ENCODE measurements at regions not wholly inside any gene's neighbourhood (a gene's known extent, or its start where the extent isn't known, plus 50 kb on each side); places are given as distances from the start of the nearest gene placed in this dataset.

GRCh38 chr18:30081122-30081521, 961.4 kb downstream of the DSC3 start:
- TF ChIP-seq POLR2A (IDR thresholded peaks at IDR 0.05; ENCODE audit: low read length) (no peak), GATA1 (IDR thresholded peaks at IDR 0.05; ENCODE audit: low read depth, low read length) (no peak)

All from erythroblast (primary cell).